SK-N-SH (cell line): ENCODE measurements at regions not wholly inside any gene's neighbourhood (a gene's known extent, or its start where the extent isn't known, plus 50 kb on each side); places are given as distances from the start of the nearest gene placed in this dataset.

Experiments
- CTCF ChIP-seq: fragments of 200-600 bp; sonication (generic); IDR thresholded peaks from 2 replicates; pipeline ENCODE4 v1.6.1; 2017; ENCODE audit warnings: antibody characterized with exemption, mild to moderate bottlenecking, moderate library complexity
- EP300 ChIP-seq, 2 experiments: IDR thresholded peaks; 2 replicates each; pipeline versions ENCODE4 v1.4.0 to v1.6.1; 2012; ENCODE audit warnings: borderline replicate concordance in 1 of 2, low read depth in 1 of 2, low read length in 1 of 2
- MAX ChIP-seq: IDR thresholded peaks from 2 replicates; pipeline ENCODE4 v1.4.0; 2012; ENCODE audit warnings: low read depth
- POLR2AphosphoS5 ChIP-seq: IDR thresholded peaks from 2 replicates; pipeline ENCODE4 v1.6.1; 2012; ENCODE audit warnings: low read depth, low read length
- REST ChIP-seq: IDR thresholded peaks from 2 replicates; pipeline ENCODE4 v1.6.1; 2012; ENCODE audit warnings: mild to moderate bottlenecking, low read depth, low read length, moderate library complexity
- RFX5 ChIP-seq: IDR thresholded peaks from 2 replicates; pipeline ENCODE4 v1.6.1; 2012; ENCODE audit warnings: mild to moderate bottlenecking, improper control_type of control experiment, low read length
- TAF1 ChIP-seq: IDR thresholded peaks from 2 replicates; pipeline ENCODE4 v1.6.1; 2012; ENCODE audit warnings: low read depth, mild to moderate bottlenecking, low read length, moderate library complexity, borderline replicate concordance
- YY1 ChIP-seq: IDR thresholded peaks from 2 replicates; pipeline ENCODE4 v1.4.0; 2012; ENCODE audit warnings: low read depth, mild to moderate bottlenecking
- ZBTB33 ChIP-seq: IDR thresholded peaks from 2 replicates; pipeline ENCODE4 v1.4.0; 2012; ENCODE audit warnings: low read depth, borderline replicate concordance

- no peak for TF ChIP-seq CTCF
- TF ChIP-seq RFX5 = no peak
- no peak for TF ChIP-seq ZBTB33
- TF ChIP-seq POLR2AphosphoS5 = no peak
- TF ChIP-seq REST = no peak
- TF ChIP-seq YY1 = no peak
- TF ChIP-seq TAF1 = no peak
- TF ChIP-seq EP300 (IDR thresholded peaks at IDR 0.05; ENCODE audit: borderline replicate concordance in 1 of 2, low read depth in 1 of 2, low read length in 1 of 2) = no peak
- TF ChIP-seq MAX = no peak
These were observed 287.5 kb downstream of the OSR1 start for GRCh38 chr2:19070886-19071285.
